SU-DHL-6 (cell line): ENCODE measurements at regions not wholly inside any gene's neighbourhood (a gene's known extent, or its start where the extent isn't known, plus 50 kb on each side); places are given as distances from the start of the nearest gene placed in this dataset.

Experiments
- EZH2phosphoT487 ChIP-seq: fragments of 200-600 bp; sonication (generic), shearing (Covaris generic); conservative IDR thresholded peaks from 2 replicates; pipeline ENCODE4 v1.6.1; 2018; ENCODE audit warnings: mild to moderate bottlenecking, antibody characterized with exemption, low read length, moderate library complexity, mixed read lengths
- TF ChIP-seq, protein P1 (sequence below): fragments of 200-600 bp; sonication (generic); IDR thresholded peaks from one replicate; pipeline ENCODE4 v1.5.1; 2017; ENCODE audit warnings: antibody characterized with exemption, mild to moderate bottlenecking, low read length, moderate library complexity; ENCODE audit not compliant: insufficient read depth, poor library complexity, severe bottlenecking

DNA sequence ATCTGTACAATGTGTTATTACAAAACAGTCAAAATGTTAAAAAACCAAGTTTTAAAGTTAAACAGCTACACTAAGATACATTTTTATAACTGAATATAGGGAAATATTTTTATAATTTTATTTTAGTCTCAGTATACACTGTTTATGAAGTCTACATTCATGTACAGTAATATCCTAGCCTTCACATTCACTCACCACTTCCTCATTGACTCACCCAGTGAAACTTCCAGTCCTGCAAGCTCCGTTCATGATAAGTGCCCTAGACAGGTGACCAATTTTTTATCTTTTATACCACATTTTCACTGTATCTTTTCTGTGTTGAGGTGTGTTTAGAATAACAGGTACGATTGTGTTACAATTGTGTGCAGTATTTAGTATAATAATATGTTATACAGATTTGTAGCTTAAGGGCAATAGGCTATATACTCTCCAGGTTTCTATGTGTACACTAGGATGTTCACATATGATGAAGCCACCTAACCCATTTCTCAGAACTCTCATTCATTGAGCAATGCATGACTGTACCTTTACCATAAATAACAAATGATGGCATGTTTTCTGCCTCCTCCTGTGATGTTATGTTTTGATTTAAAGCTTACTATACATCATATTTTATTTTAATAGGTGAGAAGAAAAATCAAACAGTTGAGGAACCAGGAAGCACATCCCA lies 388.4 kb upstream of the NDN start:
- TF ChIP-seq, protein P1, sequence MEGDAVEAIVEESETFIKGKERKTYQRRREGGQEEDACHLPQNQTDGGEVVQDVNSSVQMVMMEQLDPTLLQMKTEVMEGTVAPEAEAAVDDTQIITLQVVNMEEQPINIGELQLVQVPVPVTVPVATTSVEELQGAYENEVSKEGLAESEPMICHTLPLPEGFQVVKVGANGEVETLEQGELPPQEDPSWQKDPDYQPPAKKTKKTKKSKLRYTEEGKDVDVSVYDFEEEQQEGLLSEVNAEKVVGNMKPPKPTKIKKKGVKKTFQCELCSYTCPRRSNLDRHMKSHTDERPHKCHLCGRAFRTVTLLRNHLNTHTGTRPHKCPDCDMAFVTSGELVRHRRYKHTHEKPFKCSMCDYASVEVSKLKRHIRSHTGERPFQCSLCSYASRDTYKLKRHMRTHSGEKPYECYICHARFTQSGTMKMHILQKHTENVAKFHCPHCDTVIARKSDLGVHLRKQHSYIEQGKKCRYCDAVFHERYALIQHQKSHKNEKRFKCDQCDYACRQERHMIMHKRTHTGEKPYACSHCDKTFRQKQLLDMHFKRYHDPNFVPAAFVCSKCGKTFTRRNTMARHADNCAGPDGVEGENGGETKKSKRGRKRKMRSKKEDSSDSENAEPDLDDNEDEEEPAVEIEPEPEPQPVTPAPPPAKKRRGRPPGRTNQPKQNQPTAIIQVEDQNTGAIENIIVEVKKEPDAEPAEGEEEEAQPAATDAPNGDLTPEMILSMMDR = no peak
- no peak for TF ChIP-seq EZH2phosphoT487
